CD4-positive, alpha-beta T cell treated with Interleukin-4 for 4 hours (primary cell): ENCODE measurements at regions not wholly inside any gene's neighbourhood (a gene's known extent, or its start where the extent isn't known, plus 50 kb on each side); places are given as distances from the start of the nearest gene placed in this dataset.

ENCODE experiments used
- DNase-seq: peaks from one replicate; pipeline ENCODE4 v3.0.0-alpha.2; 2020

DNA sequence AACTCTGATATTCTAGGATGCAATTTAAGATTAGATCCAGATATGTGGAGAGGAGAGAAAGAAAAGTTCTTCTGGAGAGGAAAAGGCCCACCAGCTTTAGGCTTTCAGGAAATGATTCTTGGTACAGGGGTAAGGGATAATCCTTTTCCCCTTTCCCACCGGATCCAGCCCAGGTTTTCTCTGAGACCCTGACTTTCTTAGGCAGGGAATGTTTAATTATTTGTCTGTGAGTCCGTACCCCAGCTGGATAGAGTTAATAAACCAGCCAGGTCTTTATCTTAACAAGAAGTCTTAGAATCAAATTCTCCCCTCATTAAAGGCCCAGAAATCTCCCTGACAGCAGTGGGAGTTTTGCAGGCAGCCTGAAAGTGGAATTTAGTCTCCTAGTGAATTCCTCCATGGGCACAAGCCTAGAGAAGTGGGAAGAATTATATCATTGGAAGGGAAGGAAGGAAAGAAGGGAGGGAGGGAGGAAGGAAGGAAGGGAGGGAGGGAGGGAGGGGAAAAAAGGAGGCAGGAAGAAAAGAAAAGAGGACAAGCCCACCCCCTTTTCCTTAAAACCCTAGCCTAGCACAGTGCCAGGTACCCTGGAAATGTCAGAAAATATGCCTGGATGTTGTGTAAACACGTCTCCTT lies 189.0 kb downstream of the PLPP3 start:
- DNase-seq = no peak

GRCh38 chr1:56389813-56390212 lies 189.6 kb downstream of the PLPP3 start:
- DNase-seq = no peak

DNA sequence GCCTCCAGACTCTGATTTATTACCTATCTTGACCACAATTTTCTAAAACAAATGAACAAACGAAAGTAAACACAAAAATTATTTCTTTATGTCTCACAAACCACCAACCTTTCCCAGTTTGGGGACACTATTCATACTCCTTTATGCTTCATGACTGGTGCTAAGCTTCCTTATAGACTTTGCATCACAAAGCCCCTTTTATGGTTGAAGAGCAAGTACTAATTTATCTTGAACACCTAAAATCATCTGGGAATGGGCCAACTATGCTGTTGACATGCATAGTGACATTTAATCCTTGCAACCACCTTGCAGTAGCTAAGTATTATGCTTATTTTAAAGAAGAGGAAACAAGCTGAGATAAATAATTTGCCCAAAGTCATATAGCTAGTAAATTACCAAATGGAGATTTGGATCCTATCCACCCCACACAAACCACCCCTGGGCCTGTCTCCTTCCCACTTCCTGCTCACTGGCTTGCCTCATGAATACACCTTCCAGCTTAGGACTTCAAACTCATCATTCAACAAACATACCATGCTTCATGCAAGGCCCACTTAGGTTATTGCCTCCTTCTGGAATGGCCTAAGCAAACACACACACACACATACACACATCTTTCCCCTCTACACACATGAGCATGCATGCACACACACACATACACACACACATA lies 192.2 kb downstream of the PLPP3 start:
- no peak for DNase-seq

DNA sequence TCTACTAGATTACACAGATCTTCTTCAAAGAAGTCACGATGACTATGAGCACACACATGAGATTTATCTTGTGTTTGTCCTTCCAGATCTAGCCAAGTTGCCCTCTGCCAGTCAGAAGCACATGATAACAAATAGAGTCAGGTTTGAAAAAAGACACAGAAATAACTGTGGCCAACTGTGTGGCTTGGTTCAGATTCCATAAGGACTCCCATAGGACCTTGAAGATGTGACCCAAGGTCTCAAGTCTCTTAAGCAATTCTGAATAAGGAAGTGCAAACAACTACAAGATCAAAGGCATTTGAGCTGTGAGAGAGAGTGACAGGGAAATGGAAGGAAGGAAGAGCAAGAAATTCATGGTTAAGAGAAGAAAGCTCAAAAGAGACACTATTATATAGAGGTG lies 194.0 kb downstream of the PLPP3 start:
- DNase-seq = no peak

- DNase-seq = no peak
Measured at GRCh38 chr1:56382929-56383328, 196.4 kb downstream of the PLPP3 start.

GRCh38 chr1:56380531-56380930 lies 198.8 kb downstream of the PLPP3 start:
- DNase-seq = no peak

DNA sequence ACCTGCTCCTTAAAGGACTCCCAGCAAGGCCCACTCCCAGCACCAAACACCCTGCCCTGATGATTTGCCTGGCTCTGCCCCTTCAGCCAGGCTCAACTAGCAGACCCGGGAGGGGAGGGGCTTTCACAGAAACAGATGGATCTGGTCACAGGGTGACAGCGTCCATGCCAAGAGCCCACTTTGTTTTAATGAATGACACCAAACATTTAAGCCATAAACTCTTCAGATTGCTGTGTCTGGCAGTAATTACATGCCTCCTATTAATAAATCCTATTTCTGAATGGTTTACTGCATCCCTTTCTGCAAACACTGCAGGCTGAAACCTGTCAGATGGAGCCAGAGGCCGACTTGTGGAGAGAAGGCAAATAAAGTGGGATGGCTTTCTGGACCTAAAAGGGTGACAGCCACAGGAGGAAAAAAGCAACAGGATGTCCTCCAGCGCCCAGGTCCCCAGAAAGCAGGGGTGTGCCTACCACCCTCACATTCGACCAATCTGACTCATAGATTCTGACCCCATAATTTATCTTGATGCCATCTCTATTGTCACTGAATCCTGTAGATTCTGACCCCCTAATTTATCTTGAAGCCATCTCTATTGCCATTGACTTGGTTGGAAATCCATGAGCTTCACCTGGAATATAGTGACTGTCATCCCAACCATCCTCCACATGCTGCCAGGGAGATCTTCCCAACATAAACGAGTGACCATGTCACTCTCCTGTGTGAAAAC lies 200.9 kb downstream of the PLPP3 start:
- no peak for DNase-seq

GRCh38 chr1:56377431-56377830 lies 201.9 kb downstream of the PLPP3 start:
- no peak for DNase-seq

- no peak for DNase-seq
Measured at GRCh38 chr1:56376188-56376984, 203.0 kb downstream of the PLPP3 start.

GRCh38 chr1:56375326-56375804 lies 204.0 kb downstream of the PLPP3 start:
- no peak for DNase-seq

GRCh38 chr1:56374026-56374974 lies 205.1 kb downstream of the PLPP3 start:
- DNase-seq = no peak

DNA sequence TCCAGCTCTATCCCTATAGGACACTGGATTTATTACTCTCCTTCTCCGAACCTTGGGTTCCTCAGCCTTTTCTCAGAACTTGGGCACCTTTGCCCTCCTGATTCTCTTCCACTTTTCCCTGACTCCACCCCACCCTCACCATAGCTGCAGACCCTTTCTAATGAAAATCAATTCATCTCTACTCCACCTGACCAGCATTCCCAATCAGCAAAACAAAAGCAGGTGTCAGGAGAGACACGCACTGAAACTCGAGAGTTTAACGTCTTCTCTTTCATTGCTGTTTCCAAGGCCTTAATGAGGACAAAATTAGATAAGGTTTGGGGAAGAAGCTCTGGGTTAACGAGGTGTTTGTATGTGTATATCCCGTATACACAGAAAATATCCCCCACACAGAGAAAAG lies 208.8 kb downstream of the PLPP3 start:
- DNase-seq = no peak

- DNase-seq = no peak
Measured at GRCh38 chr1:56363007-56363770, 216.2 kb downstream of the PLPP3 start.

- DNase-seq = no peak
Measured at GRCh38 chr1:56360021-56360420, 219.3 kb downstream of the PLPP3 start.

DNA sequence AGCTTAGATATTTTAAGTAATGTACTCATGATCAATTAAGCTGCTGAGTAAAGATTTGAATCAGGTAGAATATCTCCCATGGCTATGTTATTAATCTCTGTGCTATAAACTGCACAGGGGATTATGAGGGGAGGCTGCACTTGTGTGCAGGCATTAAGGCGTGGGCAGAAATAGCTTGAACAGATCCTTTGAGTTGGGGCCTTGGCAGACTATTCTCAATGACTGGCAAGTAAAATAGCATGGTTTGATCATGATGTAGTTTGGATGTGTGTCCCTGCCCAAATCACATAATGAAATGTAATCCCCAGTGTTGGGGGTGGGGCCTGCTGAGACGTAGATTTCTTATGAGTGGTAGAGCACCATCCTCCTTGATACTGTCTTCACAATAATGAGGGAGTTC lies 220.3 kb downstream of the PLPP3 start:
- no peak for DNase-seq

DNA sequence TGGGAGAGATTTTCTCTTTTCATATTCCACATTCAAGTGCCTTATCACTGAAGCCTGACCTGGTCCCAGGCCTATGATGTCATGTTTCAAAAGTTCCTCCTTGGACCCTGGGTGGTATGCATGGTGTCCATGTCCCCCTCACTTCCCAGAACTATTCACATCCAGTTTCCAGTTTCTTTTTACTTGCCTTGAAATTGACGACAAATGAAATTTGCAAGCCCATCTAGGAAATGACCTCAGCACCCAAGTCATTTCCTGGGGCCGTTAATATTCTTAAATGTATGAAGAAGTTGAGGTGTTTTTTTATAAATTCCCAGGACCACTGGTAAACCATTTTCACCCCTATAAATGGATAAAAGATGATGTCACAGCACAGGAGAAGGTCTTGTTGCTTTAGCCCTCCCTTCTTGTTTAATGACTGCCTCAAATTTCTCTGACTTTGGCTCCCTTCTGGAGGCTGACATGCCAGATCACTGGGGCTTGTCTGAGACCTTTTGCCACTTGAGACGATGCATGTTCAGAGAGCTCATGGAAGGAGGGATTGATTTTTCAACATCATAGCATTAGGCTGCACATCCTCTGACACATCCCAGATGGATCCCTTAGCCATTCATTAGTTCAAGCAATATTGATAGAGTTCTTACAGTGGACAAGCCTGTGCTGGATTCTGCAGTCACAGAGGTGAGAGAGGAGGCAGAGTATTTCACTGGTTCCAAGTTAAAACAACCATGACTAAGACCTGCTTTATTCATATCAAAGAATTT lies 221.3 kb downstream of the PLPP3 start:
- DNase-seq = no peak

DNA sequence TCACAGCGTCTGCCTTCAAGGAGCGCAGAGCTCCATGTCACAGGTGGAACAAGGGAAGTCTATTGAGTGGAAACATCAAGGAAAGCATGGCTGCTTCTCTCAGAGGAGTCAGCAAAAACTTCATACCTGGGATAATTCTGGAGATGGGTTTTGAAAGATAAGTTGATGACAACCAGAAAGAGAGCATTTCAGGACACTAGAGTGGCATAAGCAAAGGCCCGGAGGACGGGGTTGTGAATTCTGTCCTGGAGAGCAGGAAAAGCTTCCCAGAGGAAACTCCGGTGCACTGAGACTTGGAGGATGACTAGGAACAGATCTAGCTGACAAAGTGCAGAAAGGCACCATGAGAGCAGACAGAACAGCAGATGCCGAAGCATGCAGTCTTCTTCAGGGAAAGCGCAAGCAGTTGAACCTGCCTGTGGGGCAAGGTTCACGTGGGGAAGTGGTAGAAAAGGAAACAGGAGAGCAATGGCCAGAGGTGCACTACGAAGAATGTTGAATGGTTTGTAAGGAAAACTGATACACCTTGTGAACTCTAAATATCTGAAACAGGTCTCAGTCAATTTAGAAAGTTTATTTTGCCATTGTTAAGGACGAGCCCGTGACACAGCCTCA lies 222.9 kb downstream of the PLPP3 start:
- DNase-seq = no peak

GRCh38 chr1:56355918-56356317 lies 223.4 kb downstream of the PLPP3 start:
- no peak for DNase-seq

DNA sequence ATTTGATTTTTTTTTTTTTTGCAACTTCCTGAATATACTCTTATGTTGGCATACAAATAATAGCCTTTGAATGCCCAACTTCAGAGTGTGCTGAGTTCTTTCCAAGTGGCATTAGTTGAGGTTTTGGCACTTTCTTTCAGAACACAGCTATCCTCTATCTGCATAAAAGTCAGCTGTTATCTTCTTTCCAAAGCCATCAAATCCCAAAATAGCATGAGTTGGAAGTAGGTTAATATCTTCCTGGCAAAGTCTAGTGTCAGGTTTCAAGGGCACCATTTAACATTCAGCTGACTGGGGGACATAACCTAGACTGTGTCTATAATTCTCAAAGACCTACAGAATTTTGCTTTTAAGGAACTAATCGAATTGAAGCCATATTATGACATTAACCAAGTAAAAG lies 223.9 kb downstream of the PLPP3 start:
- no peak for DNase-seq

- no peak for DNase-seq
Measured at GRCh38 chr1:56345831-56346230, 233.5 kb downstream of the PLPP3 start.
